GM12878 (cell line): ENCODE measurements at regions not wholly inside any gene's neighbourhood (a gene's known extent, or its start where the extent isn't known, plus 50 kb on each side); places are given as distances from the start of the nearest gene placed in this dataset.

Experiments used
- ATAC-seq: fragments of 200-7000 bp; cut with Tn5 transposase; 3 replicates; pipeline ENCODE4 v1.9.1; 2020; ENCODE audit warnings: mild to moderate bottlenecking, moderate library complexity
- BruUV-seq: library from RNA; stranded (reverse); fragments of 400-500 nt; replicated peaks from 2 replicates; lab custom pipeline; 2021; lab: Mats Ljungman, UMichigan
- CTCF ChIA-PET: fragments of 300-600 bp; sonication (Branson Sonifier 250); formaldehyde crosslinking; extraction: SDS; loops from one replicate; lab custom pipeline; 2021; ENCODE audit warnings: inconsistent platforms; lab: Yijun Ruan, JAX
- POLR2A ChIA-PET: fragments of 350-600 bp; formaldehyde crosslinking; extraction: SDS; loops from one replicate; lab custom pipeline; 2021; ENCODE audit warnings: inconsistent platforms; lab: Charles Lee
- RAD21 ChIA-PET: fragments of 300-600 bp; sonication (Branson Sonifier 250); formaldehyde crosslinking; loops from one replicate; lab custom pipeline; 2023; ENCODE audit warnings: antibody characterized with exemption; ENCODE audit not compliant: unreplicated experiment; lab: Charles Lee
- SMC1A ChIA-PET: fragments of 300-600 bp; sonication (Branson Sonifier 250); formaldehyde crosslinking; loops from one replicate; lab custom pipeline; 2023; ENCODE audit not compliant: unreplicated experiment, uncharacterized antibody; lab: Charles Lee
- DNase-seq: peaks from one replicate; pipeline ENCODE4 v3.0.0-alpha.2; 2011; ENCODE audit warnings: low read depth, low spot score
- FAIRE-seq: peaks from 3 replicates; lab custom pipeline; 2011; peaks lifted over from hg19 to GRCh38; lab: Jason Lieb, UNC
- H2AFZ ChIP-seq: 2 replicates; pipeline ENCODE4 v1.6.0; 2011; ENCODE audit warnings: low read depth, low read length, control low read depth; ENCODE audit not compliant: control insufficient read depth
- H3K27ac ChIP-seq: 2 replicates; pipeline ENCODE4 v1.5.1; 2011; ENCODE audit warnings: control low read depth; ENCODE audit not compliant: control insufficient read depth, insufficient read depth
- H3K27me3 ChIP-seq, 2 experiments: replicated peaks in 1 of 2; 2 replicates each; pipeline versions ENCODE4 v1.6.0 to v1.6.1; 2011; ENCODE audit warnings: low read length in 1 of 2; ENCODE audit not compliant: control insufficient read depth in 2 of 2, insufficient read depth in 2 of 2
- H3K36me3 ChIP-seq, 2 experiments: 2 replicates each; pipeline ENCODE4 v1.5.1; 2011; ENCODE audit warnings: low read length in 1 of 2; ENCODE audit not compliant: control insufficient read depth in 2 of 2, insufficient read depth in 2 of 2
- H3K4me1 ChIP-seq: 2 replicates; pipeline ENCODE4 v1.6.1; 2011; ENCODE audit warnings: mild to moderate bottlenecking, low read length, moderate library complexity, mixed read lengths; ENCODE audit not compliant: control insufficient read depth, insufficient read depth
- H3K4me2 ChIP-seq: 2 replicates; pipeline ENCODE4 v1.6.0; 2011; ENCODE audit warnings: control low read depth; ENCODE audit not compliant: control insufficient read depth, insufficient read depth
- H3K4me3 ChIP-seq: fragments of 200-600 bp; sonication (generic); 2 replicates; pipeline ENCODE4 v1.5.1; 2016
- H3K79me2 ChIP-seq: 2 replicates; pipeline ENCODE4 v1.6.0; 2011; ENCODE audit warnings: low read length; ENCODE audit not compliant: control insufficient read depth, insufficient read depth
- H3K9ac ChIP-seq: 2 replicates; pipeline ENCODE4 v1.8.0; 2011; ENCODE audit warnings: low read length, control low read depth, mixed read lengths; ENCODE audit not compliant: control insufficient read depth, insufficient read depth
- H3K9me3 ChIP-seq: replicated peaks from 3 replicates; pipeline ENCODE4 v1.5.1; 2011; ENCODE audit warnings: mild to moderate bottlenecking, low read length; ENCODE audit not compliant: control insufficient read depth, insufficient read depth
- H4K20me1 ChIP-seq: 2 replicates; pipeline ENCODE4 v1.6.0; 2011; ENCODE audit not compliant: control insufficient read depth, insufficient read depth
- ATF7 ChIP-seq: fragments of 450-650 bp; IDR thresholded peaks from 2 replicates; pipeline ENCODE4 v1.6.1; 2016; ENCODE audit warnings: low read depth, mild to moderate bottlenecking
- DPF2 ChIP-seq: fragments of 450-650 bp; IDR thresholded peaks from 2 replicates; pipeline ENCODE4 v1.6.1; 2017; ENCODE audit warnings: mild to moderate bottlenecking
- EP300 ChIP-seq, 2 experiments: fragments of 150-350 bp in 1 of 2; IDR thresholded peaks; 2 replicates each; pipeline ENCODE4 v1.6.1; 2011 to 2012; ENCODE audit warnings: low read depth in 2 of 2, low read length in 2 of 2, borderline replicate concordance in 1 of 2, improper control_type of control experiment in 1 of 2, inconsistent platforms in 1 of 2; ENCODE audit not compliant: control insufficient read depth in 1 of 2
- IKZF2 ChIP-seq, 2 experiments: fragments of 450-650 bp; IDR thresholded peaks; 2 replicates each; pipeline ENCODE4 v1.6.1; 2017; ENCODE audit warnings: mild to moderate bottlenecking in 2 of 2, moderate library complexity in 2 of 2
- MTA2 ChIP-seq: fragments of 450-650 bp; IDR thresholded peaks from 2 replicates; pipeline ENCODE4 v1.6.1; 2016; ENCODE audit warnings: low read depth, mild to moderate bottlenecking, moderate library complexity
- SIX5 ChIP-seq: IDR thresholded peaks from 2 replicates; pipeline ENCODE4 v1.6.1; 2011; ENCODE audit warnings: mild to moderate bottlenecking, low read depth, low read length, moderate library complexity; ENCODE audit not compliant: severe bottlenecking
- ZNF274 ChIP-seq: IDR thresholded peaks from one replicate; pipeline ENCODE4 v1.8.0; 2011; ENCODE audit not compliant: insufficient read length, insufficient read depth
- whole genome bisulfite sequencing: methylation state at CpG from one replicate; pipeline ENCODE4 v1.1.6; 2016; ENCODE audit warnings: low lambda C conversion rate; ENCODE audit not compliant: insufficient replicate concordance, insufficient coverage; ENCODE audit errors: missing lambda C conversion rate; 5-methylcytosine and 5-hydroxymethylcytosine counted together
- in situ Hi-C: fragments of 300-500 bp; cut with MboI; formaldehyde crosslinking; loops from 9 replicates; pipeline ENCODE4 v1.14.3; 2018; ENCODE audit warnings: mixed read lengths
- intact Hi-C: fragments of 100-400 bp; cut with micrococcal nuclease; formaldehyde crosslinking; loops from one replicate; pipeline ENCODE4 v1.14.2; 2022; ENCODE audit not compliant: unreplicated experiment
- TF ChIP-seq, protein P1 (sequence below): IDR thresholded peaks from 2 replicates; pipeline ENCODE4 v1.6.1; 2012; ENCODE audit warnings: low read length, inconsistent platforms
- TF ChIP-seq, protein P2 (sequence below): fragments of 450-650 bp; IDR thresholded peaks from 2 replicates; pipeline ENCODE4 v1.6.1; 2017; ENCODE audit warnings: mild to moderate bottlenecking, low read depth, inconsistent platforms; ENCODE audit not compliant: poor library complexity, severe bottlenecking
- TF ChIP-seq, protein P3 (sequence below): fragments of 450-650 bp; IDR thresholded peaks from 2 replicates; pipeline ENCODE4 v1.6.1; 2016; ENCODE audit warnings: mild to moderate bottlenecking
- TF ChIP-seq, protein P4 (sequence below): fragments of 450-650 bp; IDR thresholded peaks from 2 replicates; pipeline ENCODE4 v1.6.1; 2017; ENCODE audit warnings: low read depth, mild to moderate bottlenecking, moderate library complexity

DNA sequence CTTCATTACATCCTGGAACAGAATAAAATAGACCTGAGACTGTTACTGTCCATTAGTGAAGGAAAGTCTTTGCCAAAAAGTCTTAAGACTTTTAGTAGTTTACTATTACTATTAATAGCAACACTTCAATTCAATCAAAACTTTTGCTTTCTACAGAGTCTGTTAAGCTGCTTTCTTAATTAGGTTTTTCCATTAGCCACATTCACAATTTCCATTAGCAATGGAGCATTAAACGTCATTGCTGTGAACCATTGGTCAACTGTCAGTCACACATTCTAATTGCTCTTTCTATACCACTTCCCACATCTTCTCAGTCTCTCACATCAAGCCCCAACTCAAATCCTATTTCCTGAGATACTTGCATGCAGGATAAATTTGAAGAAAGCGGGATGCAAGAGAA, 736.6 kb upstream of the SORCS1 start:
- ChIA-PET RAD21 (no interaction called here), SMC1A (interaction anchor here (1.6 kb wide), 1 partner anchor 33 kb away, joined by 5 read pairs; no protein-coding TSS in a partner anchor), POLR2A (no interaction called here)
- Histone ChIP-seq H3K4me1 (no peaks in the 10 kb centered on the region), H3K9ac (no peak overlapping the region), H2AFZ (no peak overlapping the region), H3K27me3 (no peaks in the 10 kb centered on the region), H4K20me1 (no peaks in the 10 kb centered on the region), H3K27ac (no peak overlapping the region), H3K9me3 (no peaks in the 10 kb centered on the region)
- peak; percentile 28; the same call in 2 of the 3 replicates for ATAC-seq
- 47% methylated on average over 2 of the region's 2 CpGs for WGBS
- no peak for FAIRE-seq
- in situ Hi-C loops (no loop called here), intact Hi-C loops (no loop called here)
- BruUV-seq: no TSS peak
- no peak for DNase-seq
- TF ChIP-seq, protein P1, sequence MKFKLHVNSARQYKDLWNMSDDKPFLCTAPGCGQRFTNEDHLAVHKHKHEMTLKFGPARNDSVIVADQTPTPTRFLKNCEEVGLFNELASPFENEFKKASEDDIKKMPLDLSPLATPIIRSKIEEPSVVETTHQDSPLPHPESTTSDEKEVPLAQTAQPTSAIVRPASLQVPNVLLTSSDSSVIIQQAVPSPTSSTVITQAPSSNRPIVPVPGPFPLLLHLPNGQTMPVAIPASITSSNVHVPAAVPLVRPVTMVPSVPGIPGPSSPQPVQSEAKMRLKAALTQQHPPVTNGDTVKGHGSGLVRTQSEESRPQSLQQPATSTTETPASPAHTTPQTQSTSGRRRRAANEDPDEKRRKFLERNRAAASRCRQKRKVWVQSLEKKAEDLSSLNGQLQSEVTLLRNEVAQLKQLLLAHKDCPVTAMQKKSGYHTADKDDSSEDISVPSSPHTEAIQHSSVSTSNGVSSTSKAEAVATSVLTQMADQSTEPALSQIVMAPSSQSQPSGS: no peak
- TF ChIP-seq IKZF2 (IDR thresholded peaks at IDR 0.05) (peak; percentile 20 to 44; a peak in 2 of 4 replicates), EP300 (IDR thresholded peaks at IDR 0.05; ENCODE audit: borderline replicate concordance in 1 of 2, control insufficient read depth in 1 of 2, low read depth in 2 of 2, low read length in 2 of 2) (0 out of 4 replicates have a peak, but pooled peaks of 1 of the 2 experiments have one; percentile 22), MTA2 (peak; percentile 86), SIX5 (no peak), ATF7 (peak; percentile 60; the same call in 1 of the 2 replicates), ZNF274 (no peak), DPF2 (peak; percentile 40; the same call in 1 of the 2 replicates)
- TF ChIP-seq, protein P2, sequence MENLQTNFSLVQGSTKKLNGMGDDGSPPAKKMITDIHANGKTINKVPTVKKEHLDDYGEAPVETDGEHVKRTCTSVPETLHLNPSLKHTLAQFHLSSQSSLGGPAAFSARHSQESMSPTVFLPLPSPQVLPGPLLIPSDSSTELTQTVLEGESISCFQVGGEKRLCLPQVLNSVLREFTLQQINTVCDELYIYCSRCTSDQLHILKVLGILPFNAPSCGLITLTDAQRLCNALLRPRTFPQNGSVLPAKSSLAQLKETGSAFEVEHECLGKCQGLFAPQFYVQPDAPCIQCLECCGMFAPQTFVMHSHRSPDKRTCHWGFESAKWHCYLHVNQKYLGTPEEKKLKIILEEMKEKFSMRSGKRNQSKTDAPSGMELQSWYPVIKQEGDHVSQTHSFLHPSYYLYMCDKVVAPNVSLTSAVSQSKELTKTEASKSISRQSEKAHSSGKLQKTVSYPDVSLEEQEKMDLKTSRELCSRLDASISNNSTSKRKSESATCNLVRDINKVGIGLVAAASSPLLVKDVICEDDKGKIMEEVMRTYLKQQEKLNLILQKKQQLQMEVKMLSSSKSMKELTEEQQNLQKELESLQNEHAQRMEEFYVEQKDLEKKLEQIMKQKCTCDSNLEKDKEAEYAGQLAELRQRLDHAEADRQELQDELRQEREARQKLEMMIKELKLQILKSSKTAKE: no peak
- TF ChIP-seq, protein P3, sequence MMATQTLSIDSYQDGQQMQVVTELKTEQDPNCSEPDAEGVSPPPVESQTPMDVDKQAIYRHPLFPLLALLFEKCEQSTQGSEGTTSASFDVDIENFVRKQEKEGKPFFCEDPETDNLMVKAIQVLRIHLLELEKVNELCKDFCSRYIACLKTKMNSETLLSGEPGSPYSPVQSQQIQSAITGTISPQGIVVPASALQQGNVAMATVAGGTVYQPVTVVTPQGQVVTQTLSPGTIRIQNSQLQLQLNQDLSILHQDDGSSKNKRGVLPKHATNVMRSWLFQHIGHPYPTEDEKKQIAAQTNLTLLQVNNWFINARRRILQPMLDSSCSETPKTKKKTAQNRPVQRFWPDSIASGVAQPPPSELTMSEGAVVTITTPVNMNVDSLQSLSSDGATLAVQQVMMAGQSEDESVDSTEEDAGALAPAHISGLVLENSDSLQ: peak; percentile 48; the same call in 1 of the 2 replicates
- TF ChIP-seq, protein P4, sequence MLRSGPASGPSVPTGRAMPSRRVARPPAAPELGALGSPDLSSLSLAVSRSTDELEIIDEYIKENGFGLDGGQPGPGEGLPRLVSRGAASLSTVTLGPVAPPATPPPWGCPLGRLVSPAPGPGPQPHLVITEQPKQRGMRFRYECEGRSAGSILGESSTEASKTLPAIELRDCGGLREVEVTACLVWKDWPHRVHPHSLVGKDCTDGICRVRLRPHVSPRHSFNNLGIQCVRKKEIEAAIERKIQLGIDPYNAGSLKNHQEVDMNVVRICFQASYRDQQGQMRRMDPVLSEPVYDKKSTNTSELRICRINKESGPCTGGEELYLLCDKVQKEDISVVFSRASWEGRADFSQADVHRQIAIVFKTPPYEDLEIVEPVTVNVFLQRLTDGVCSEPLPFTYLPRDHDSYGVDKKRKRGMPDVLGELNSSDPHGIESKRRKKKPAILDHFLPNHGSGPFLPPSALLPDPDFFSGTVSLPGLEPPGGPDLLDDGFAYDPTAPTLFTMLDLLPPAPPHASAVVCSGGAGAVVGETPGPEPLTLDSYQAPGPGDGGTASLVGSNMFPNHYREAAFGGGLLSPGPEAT: 0 out of 2 replicates have a peak, but pooled peaks have one; percentile 14
- TF ChIP-seq, all 136 proteins: peak for 7
- Histone ChIP-seq H3K4me2 (no peak overlapping the region), H3K79me2 (no peaks in the 10 kb centered on the region), H3K36me3 (no peaks in the 10 kb centered on the region), H3K4me3 (no peak overlapping the region)
- CTCF ChIA-PET: interaction anchor here (0.5 kb wide), 1 partner anchor 67 kb away, joined by 3 read pairs; no protein-coding TSS in a partner anchor
